ENCODE measurements at regions not wholly inside any gene's neighbourhood (a gene's known extent, or its start where the extent isn't known, plus 50 kb on each side); places are given as distances from the start of the nearest gene placed in this dataset.

DNA sequence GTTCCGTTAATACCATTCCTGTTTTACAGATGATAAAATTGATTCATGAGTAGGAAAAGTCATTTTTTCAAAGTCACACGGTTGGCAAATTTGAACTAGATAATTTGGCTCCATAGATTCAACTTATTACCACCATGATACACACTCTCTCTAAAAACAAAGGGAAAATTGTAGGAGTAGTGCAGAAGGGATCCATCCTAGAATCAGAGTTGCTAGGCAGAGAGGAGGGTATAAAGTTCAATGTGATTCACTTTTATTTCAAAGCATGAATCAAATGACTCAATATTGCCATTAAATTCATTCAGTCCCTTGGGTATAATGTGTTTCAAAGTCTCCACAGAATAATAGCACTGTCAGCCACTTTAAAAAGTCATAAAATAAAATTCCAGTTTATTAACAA is 747.2 kb upstream of the ACO1 start:
- Histone ChIP-seq H3K79me2 (ENCODE audit: low read depth) (no peaks in the 10 kb centered on the region), H3K9me3 (ENCODE audit: insufficient read depth, low read depth) (no peaks in the 10 kb centered on the region), H3K4me3 (no peak overlapping the region), H3K27ac (no peak overlapping the region), H3F3A (ENCODE audit: insufficient read depth, low read depth) (no peaks in the 10 kb centered on the region), H3K36me3 (ENCODE audit: low read depth) (no peaks in the 10 kb centered on the region), H2AFZ (no peak overlapping the region), H4K20me1 (ENCODE audit: insufficient read depth) (no peaks in the 10 kb centered on the region), H3K27me3 (ENCODE audit: insufficient read depth, low read depth) (no peaks in the 10 kb centered on the region), H3K4me1 (replicated peaks; ENCODE audit: insufficient read depth) (no peaks in the 10 kb centered on the region), H3K9me2 (ENCODE audit: insufficient read depth) (no peaks in the 10 kb centered on the region), H3K4me2 (no peak overlapping the region)
- ChIA-PET CTCF (no interaction called here), POLR2A (ENCODE audit: unreplicated experiment) (no interaction called here)
- intact Hi-C loops (cut with micrococcal nuclease; ENCODE audit: unreplicated experiment) = no loop called here
- TF ChIP-seq, protein P1, sequence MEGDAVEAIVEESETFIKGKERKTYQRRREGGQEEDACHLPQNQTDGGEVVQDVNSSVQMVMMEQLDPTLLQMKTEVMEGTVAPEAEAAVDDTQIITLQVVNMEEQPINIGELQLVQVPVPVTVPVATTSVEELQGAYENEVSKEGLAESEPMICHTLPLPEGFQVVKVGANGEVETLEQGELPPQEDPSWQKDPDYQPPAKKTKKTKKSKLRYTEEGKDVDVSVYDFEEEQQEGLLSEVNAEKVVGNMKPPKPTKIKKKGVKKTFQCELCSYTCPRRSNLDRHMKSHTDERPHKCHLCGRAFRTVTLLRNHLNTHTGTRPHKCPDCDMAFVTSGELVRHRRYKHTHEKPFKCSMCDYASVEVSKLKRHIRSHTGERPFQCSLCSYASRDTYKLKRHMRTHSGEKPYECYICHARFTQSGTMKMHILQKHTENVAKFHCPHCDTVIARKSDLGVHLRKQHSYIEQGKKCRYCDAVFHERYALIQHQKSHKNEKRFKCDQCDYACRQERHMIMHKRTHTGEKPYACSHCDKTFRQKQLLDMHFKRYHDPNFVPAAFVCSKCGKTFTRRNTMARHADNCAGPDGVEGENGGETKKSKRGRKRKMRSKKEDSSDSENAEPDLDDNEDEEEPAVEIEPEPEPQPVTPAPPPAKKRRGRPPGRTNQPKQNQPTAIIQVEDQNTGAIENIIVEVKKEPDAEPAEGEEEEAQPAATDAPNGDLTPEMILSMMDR (conservative IDR thresholded peaks at IDR 0.05) = no peak
- no peak for TF ChIP-seq EZH2 (IDR thresholded peaks at IDR 0.05; ENCODE audit: low read depth)
- DNase-seq = no peak
- no TSS peak for BruUV-seq (replicated peaks)

DNA sequence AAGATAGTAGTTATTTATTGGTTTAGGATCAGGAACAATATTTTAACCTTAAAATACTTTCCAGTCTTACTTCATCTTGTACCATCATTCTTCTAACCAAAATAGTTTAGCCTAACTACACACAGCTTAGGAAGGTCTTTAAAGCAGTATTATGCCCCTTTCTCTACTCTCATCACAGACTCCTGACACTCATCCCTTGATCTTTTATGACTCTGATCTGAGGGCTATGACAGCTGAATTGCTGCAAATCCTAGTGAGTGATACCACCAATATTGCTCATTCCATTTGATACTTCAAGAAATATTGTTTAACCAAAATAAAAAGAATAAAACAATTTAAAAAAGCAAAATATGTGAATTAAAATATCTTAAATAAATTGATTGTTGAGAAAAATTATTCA is 746.6 kb upstream of the ACO1 start:
- no peaks in the 10 kb centered on the region for H4K20me1 ChIP-seq (ENCODE audit: insufficient read depth)
- no peak overlapping the region for H2AFZ ChIP-seq
- no peaks in the 10 kb centered on the region for H3F3A ChIP-seq (ENCODE audit: insufficient read depth, low read depth)
- no peaks in the 10 kb centered on the region for H3K9me3 ChIP-seq (ENCODE audit: insufficient read depth, low read depth)
- no peaks in the 10 kb centered on the region for H3K36me3 ChIP-seq (ENCODE audit: low read depth)
- intact Hi-C loops (cut with micrococcal nuclease; ENCODE audit: unreplicated experiment) = no loop called here
- H3K9me2 ChIP-seq (ENCODE audit: insufficient read depth) = no peaks in the 10 kb centered on the region
- DNase-seq = no peak
- no peaks in the 10 kb centered on the region for H3K4me1 ChIP-seq (replicated peaks; ENCODE audit: insufficient read depth)
- BruUV-seq (replicated peaks) = no TSS peak
- TF ChIP-seq EZH2 (IDR thresholded peaks at IDR 0.05; ENCODE audit: low read depth) = no peak
- TF ChIP-seq, protein P1 (conservative IDR thresholded peaks at IDR 0.05) = no peak
- ChIA-PET CTCF (no interaction called here), POLR2A (ENCODE audit: unreplicated experiment) (no interaction called here)
- H3K27ac ChIP-seq = no peak overlapping the region
- H3K4me2 ChIP-seq = no peak overlapping the region
- no peaks in the 10 kb centered on the region for H3K27me3 ChIP-seq (ENCODE audit: insufficient read depth, low read depth)
- no peak overlapping the region for H3K4me3 ChIP-seq
- no peaks in the 10 kb centered on the region for H3K79me2 ChIP-seq (ENCODE audit: low read depth)

DNA sequence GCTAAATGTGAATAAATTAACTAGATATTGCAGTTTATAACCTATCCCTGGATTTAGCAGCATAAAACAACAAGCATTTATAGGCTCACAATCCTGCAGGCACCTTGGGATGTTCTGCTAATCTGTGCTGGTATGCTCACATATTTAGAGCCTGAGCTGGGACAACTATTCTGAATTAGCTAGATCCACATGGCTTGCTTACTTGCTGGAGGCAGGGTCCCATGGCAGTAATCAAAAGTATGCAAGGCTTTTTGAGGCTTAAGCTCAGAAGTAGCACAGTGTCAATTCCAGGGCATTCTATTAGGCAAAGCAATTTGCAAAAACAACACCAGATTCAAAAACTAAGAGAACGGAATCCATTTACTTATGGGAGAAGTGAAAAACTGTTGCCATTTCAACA is 745.0 kb upstream of the ACO1 start:
- H3F3A ChIP-seq (ENCODE audit: insufficient read depth, low read depth) = no peaks in the 10 kb centered on the region
- H3K9me2 ChIP-seq (ENCODE audit: insufficient read depth) = no peaks in the 10 kb centered on the region
- DNase-seq = no peak
- no peaks in the 10 kb centered on the region for H3K79me2 ChIP-seq (ENCODE audit: low read depth)
- no peaks in the 10 kb centered on the region for H4K20me1 ChIP-seq (ENCODE audit: insufficient read depth)
- TF ChIP-seq, protein P1 (conservative IDR thresholded peaks at IDR 0.05) = no peak
- TF ChIP-seq EZH2 (IDR thresholded peaks at IDR 0.05; ENCODE audit: low read depth) = no peak
- no peak overlapping the region for H3K4me3 ChIP-seq
- H3K4me1 ChIP-seq (replicated peaks; ENCODE audit: insufficient read depth) = no peaks in the 10 kb centered on the region
- H3K9me3 ChIP-seq (ENCODE audit: insufficient read depth, low read depth) = no peaks in the 10 kb centered on the region
- no peak overlapping the region for H3K27ac ChIP-seq
- intact Hi-C loops (cut with micrococcal nuclease; ENCODE audit: unreplicated experiment) = no loop called here
- no peak overlapping the region for H3K4me2 ChIP-seq
- H2AFZ ChIP-seq = no peak overlapping the region
- no peaks in the 10 kb centered on the region for H3K27me3 ChIP-seq (ENCODE audit: insufficient read depth, low read depth)
- BruUV-seq (replicated peaks) = no TSS peak
- H3K36me3 ChIP-seq (ENCODE audit: low read depth) = no peaks in the 10 kb centered on the region
- CTCF ChIA-PET = no interaction called here
- POLR2A ChIA-PET (ENCODE audit: unreplicated experiment) = interaction anchor here (0.6 kb wide), 1 partner anchor 41 kb away, joined by 5 read pairs; no protein-coding TSS in a partner anchor

Data from PC-9 (cell line).